T-helper 2 cell treated with Interferon-gamma antibody and Interleukin-4, amounts not matched to agents 5 μg/mL and 100 μg/mL, for 36 hours (primary cell): ENCODE measurements at regions not wholly inside any gene's neighbourhood (a gene's known extent, or its start where the extent isn't known, plus 50 kb on each side); places are given as distances from the start of the nearest gene placed in this dataset.
"Not testable (repeated sequence)": the region's sequence is repeated elsewhere in the genome, so short reads cannot be mapped to it uniquely, and the experiment has no call there.

ENCODE experiments used
- DNase-seq: peaks from one replicate; pipeline ENCODE4 v3.0.0; 2021; ENCODE audit warnings: low spot score
- H3K27ac Mint-ChIP-seq: one replicate; pipeline ENCODE4 v1.8.0; 2021; ENCODE audit warnings: mild to moderate bottlenecking, mixed read lengths
- H3K27me3 Mint-ChIP-seq: one replicate; pipeline ENCODE4 v1.8.0; 2021; ENCODE audit warnings: low read depth, mixed read lengths
- H3K36me3 Mint-ChIP-seq: one replicate; pipeline ENCODE4 v1.8.0; 2021; ENCODE audit warnings: low read depth, mixed read lengths
- H3K4me1 Mint-ChIP-seq: one replicate; pipeline ENCODE4 v1.8.0; 2021; ENCODE audit warnings: low read depth, mixed read lengths
- H3K4me3 Mint-ChIP-seq: one replicate; pipeline ENCODE4 v1.8.0; 2022; ENCODE audit warnings: mild to moderate bottlenecking, moderate library complexity, mixed read lengths
- H3K9me3 Mint-ChIP-seq: one replicate; pipeline ENCODE4 v1.8.0; 2021; ENCODE audit warnings: mixed read lengths

DNA sequence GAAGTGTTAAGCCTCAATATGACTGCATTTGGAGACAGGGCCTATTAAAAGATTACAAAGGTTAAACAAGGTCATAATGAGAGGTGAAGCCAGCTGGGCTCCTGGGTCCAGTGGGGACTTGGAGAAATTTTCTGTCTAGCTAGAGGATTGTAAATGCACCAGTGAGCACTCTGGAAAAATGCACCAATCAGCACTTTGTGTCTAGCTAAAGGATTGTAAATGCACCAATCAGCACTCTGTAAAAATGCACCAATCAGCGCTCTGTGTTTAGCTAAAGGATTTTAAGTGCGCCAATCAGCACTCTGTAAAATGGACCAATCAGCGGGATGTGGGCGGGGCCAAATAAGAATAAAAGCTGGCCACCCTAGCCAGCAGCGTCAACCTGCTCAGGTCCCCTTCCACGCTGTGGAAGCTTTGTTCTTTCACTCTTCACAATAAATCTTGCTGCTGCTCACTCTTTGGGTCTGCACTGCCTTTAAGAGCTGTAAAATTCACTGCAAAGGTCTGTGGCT, 150.3 kb downstream of the MRPS30 start:
- not testable (repeated sequence) for DNase-seq, H3K36me3 Mint-ChIP-seq, H3K27ac Mint-ChIP-seq, H3K4me1 Mint-ChIP-seq, H3K4me3 Mint-ChIP-seq, H3K27me3 Mint-ChIP-seq
- peaks cover 11% of the 10 kb centered on the region for H3K9me3 Mint-ChIP-seq

DNA sequence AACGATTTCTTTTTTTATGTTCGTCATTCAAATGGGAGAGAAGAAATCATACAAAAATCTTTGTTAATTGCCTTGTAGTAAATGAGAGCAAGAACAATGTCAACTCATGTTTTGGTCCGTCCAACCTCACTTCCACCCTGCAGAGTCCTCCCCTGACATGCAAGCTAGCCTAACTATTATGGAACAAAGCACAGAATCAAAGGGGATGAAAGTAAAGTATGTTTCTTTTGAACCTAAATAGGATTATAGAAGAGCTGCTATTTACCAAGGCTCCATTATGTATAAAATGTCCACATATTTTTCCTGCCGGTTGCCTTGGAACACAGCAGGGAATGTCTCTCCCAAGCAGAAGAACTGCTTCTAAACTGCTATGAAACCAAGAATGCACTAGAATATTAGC, 161.1 kb downstream of the MRPS30 start:
- peaks cover 4% of the 10 kb centered on the region for H3K9me3 Mint-ChIP-seq
- H3K27me3 Mint-ChIP-seq = no peaks in the 10 kb centered on the region
- H3K27ac Mint-ChIP-seq = no peak overlapping the region
- no peak overlapping the region for H3K4me3 Mint-ChIP-seq
- DNase-seq = no peak
- no peaks in the 10 kb centered on the region for H3K36me3 Mint-ChIP-seq
- no peaks in the 10 kb centered on the region for H3K4me1 Mint-ChIP-seq

GRCh38 chr5:44970963-44971362, 162.2 kb downstream of the MRPS30 start:
- H3K27me3 Mint-ChIP-seq, H3K27ac Mint-ChIP-seq, DNase-seq, H3K4me1 Mint-ChIP-seq, H3K9me3 Mint-ChIP-seq, H3K4me3 Mint-ChIP-seq, H3K36me3 Mint-ChIP-seq: not testable (repeated sequence)

DNA sequence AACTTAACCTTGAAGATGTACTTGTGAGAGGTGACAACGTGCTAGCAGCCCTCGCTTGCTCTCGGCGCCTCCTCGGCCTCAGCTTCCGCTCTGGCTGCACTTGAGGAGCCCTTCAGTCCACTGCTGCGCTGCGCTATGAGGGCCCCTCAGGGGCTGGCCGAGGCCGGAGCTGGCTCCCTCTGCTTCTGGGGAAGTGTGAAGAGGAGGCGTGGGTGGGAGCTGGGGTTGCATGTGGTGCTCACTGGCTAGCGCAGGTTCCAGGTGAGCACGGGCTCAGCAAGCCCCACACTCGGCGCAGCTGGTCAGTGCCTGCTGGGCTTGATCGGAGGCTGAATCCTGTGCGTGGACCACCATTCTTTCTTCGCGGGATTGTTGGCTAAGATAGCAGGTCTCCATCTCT, 166.1 kb downstream of the MRPS30 start:
- DNase-seq = no peak
- no peak overlapping the region for H3K4me3 Mint-ChIP-seq
- H3K4me1 Mint-ChIP-seq = no peaks in the 10 kb centered on the region
- H3K36me3 Mint-ChIP-seq = no peaks in the 10 kb centered on the region
- no peaks in the 10 kb centered on the region for H3K27me3 Mint-ChIP-seq
- peaks cover 25% of the 10 kb centered on the region for H3K9me3 Mint-ChIP-seq
- H3K27ac Mint-ChIP-seq = no peak overlapping the region

DNA sequence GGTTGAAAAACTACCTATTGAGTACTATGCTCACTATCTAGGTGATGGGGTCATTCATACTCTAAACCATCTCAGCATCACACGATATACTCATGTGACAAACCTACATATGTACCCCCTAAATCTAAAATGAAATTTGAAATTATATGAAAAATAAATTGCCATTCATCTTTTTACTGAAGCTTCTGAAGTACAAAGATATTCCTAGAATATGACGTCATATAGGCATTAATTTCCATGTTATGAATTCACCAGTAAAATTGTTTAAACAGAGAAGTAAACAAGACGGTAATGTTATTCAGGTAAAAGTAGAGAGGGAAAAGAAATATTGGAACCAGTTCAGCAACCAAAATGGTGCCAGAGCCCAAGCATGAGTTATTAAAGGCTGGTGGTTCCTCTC, 173.0 kb downstream of the MRPS30 start:
- H3K4me1 Mint-ChIP-seq = no peaks in the 10 kb centered on the region
- no peaks in the 10 kb centered on the region for H3K36me3 Mint-ChIP-seq
- H3K4me3 Mint-ChIP-seq = no peak overlapping the region
- no peak overlapping the region for H3K27ac Mint-ChIP-seq
- H3K9me3 Mint-ChIP-seq = peaks cover 68% of the 10 kb centered on the region
- no peak for DNase-seq
- H3K27me3 Mint-ChIP-seq = no peaks in the 10 kb centered on the region

- Mint-ChIP-seq H3K27ac (no peak overlapping the region), H3K4me3 (no peak overlapping the region), H3K9me3 (peaks cover 65% of the 10 kb centered on the region), H3K36me3 (no peaks in the 10 kb centered on the region), H3K27me3 (no peaks in the 10 kb centered on the region), H3K4me1 (no peaks in the 10 kb centered on the region)
- no peak for DNase-seq
Observed at GRCh38 chr5:44983006-44983405, 174.3 kb downstream of the MRPS30 start.

GRCh38 chr5:44987026-44987425, 178.3 kb downstream of the MRPS30 start:
- Mint-ChIP-seq H3K4me3 (no peak overlapping the region), H3K27me3 (no peaks in the 10 kb centered on the region), H3K9me3 (peaks cover 61% of the 10 kb centered on the region), H3K36me3 (no peaks in the 10 kb centered on the region), H3K27ac (no peak overlapping the region), H3K4me1 (no peaks in the 10 kb centered on the region)
- DNase-seq = no peak

- Mint-ChIP-seq H3K27me3 (no peaks in the 10 kb centered on the region), H3K36me3 (no peaks in the 10 kb centered on the region), H3K4me1 (no peaks in the 10 kb centered on the region), H3K9me3 (peaks cover 33% of the 10 kb centered on the region), H3K27ac (no peak overlapping the region), H3K4me3 (no peak overlapping the region)
- DNase-seq = no peak
Observed at GRCh38 chr5:44991693-44992092, 182.9 kb downstream of the MRPS30 start.

DNA sequence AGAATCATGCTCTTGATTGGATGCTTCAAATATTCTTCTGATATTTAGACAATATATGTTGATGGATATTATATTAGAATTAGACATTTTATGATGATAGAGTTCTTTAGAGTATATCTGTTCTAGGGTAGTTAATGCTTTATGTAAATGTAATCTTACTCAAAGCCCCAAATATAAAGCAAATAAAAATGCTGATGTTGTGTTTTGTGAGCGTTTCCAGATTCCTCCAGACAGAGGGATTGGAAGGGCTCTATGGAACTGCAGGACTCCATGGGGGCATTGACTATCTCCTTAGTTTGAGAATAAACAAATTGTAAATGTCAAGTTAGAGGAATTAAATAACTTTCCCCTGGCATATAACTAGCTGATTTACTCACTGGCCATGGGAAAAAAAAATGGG, 184.5 kb downstream of the MRPS30 start:
- no peaks in the 10 kb centered on the region for H3K36me3 Mint-ChIP-seq
- H3K27ac Mint-ChIP-seq = no peak overlapping the region
- H3K4me1 Mint-ChIP-seq = no peaks in the 10 kb centered on the region
- no peak overlapping the region for H3K4me3 Mint-ChIP-seq
- DNase-seq = no peak
- H3K27me3 Mint-ChIP-seq = no peaks in the 10 kb centered on the region
- H3K9me3 Mint-ChIP-seq = peaks cover 30% of the 10 kb centered on the region

GRCh38 chr5:44997506-44997905, 188.8 kb downstream of the MRPS30 start:
- Mint-ChIP-seq H3K9me3 (peaks cover 3% of the 10 kb centered on the region), H3K27ac (no peak overlapping the region), H3K36me3 (no peaks in the 10 kb centered on the region), H3K4me1 (no peaks in the 10 kb centered on the region), H3K27me3 (no peaks in the 10 kb centered on the region), H3K4me3 (no peak overlapping the region)
- no peak for DNase-seq

DNA sequence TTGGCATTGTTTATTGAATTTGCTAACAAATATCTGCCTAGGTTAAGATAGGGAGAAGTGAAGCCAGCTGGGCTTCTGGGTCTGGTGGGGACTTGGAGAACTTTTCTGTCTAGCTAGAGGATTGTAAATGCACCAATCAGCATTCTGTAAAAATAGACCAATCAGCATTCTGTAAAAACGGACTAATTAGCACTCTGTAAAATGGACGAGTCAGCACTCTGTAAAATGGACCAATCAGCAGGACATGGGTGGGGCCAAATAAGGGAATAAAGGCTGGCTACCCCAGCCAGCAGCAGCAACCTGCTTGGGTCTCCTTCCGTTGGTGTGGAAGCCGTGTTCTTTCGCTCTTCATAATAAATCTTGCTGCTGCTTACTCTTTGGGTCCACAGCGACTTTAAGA, 198.4 kb downstream of the MRPS30 start:
- not testable (repeated sequence) for H3K4me3 Mint-ChIP-seq, H3K9me3 Mint-ChIP-seq, H3K27me3 Mint-ChIP-seq, H3K4me1 Mint-ChIP-seq, DNase-seq, H3K36me3 Mint-ChIP-seq, H3K27ac Mint-ChIP-seq

DNA sequence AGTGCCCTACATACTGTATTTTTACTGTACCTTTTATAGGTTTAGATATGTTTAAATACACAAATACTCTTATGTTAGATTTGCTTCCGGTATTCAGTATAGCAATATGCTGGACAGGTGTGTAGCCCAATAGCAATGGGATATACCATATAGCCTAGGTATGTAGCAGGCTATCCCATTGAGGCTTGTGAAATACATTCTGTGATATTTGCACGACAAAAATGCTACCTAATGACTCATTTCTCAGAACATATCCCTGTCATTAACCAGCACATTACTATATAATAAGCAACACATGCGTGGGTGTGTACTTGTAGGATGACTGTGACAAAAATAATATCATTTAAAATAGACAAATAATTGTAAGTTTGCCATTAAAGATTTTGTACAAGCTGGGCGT, 208.8 kb downstream of the MRPS30 start:
- DNase-seq = no peak
- H3K27me3 Mint-ChIP-seq = no peaks in the 10 kb centered on the region
- peaks cover 12% of the 10 kb centered on the region for H3K9me3 Mint-ChIP-seq
- H3K36me3 Mint-ChIP-seq = no peaks in the 10 kb centered on the region
- H3K4me1 Mint-ChIP-seq = no peaks in the 10 kb centered on the region
- no peak overlapping the region for H3K4me3 Mint-ChIP-seq
- H3K27ac Mint-ChIP-seq = no peak overlapping the region

DNA sequence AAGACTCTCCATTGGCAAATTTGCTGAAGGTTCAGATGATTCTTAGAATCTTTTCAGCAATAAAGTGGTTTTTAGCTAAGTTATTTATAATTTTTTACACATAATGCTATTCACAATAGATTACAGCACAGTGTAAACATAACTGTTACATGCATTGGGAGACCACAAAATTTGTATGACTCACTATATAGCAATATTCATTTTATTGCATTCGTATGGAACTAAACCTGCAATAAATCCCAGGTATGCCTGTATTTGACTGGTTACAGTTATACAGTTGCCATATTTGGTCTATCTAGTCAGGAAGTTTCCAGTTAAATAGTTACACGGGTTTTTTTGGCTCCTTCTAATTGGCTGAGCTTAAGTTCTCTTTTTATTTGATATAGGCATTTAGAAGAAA, 220.8 kb downstream of the MRPS30 start:
- H3K4me1 Mint-ChIP-seq = no peaks in the 10 kb centered on the region

DNA sequence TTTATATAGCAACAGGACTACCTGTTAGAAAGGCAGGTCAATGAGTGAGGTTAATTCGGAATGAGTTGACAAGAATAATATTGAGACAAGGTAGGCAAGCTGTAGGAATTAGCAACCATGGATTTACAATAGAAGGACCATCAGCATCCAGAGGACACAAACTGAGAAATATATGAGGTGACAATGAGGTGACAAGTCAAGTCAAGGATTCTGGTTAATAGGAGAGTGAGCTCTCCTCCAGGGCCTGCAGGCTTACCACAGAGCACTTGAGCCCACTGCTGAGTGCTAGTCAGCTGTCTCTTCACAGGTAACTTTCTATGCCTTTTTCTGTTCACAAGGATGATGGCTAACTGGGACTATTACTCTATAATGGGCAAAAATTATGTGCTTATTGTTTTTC, 227.2 kb downstream of the MRPS30 start:
- H3K27me3 Mint-ChIP-seq = no peaks in the 10 kb centered on the region
- H3K4me1 Mint-ChIP-seq = no peaks in the 10 kb centered on the region

More for the DNA sequence above, 220.8 kb downstream of the MRPS30 start:
- Mint-ChIP-seq H3K27me3 (no peaks in the 10 kb centered on the region), H3K36me3 (no peaks in the 10 kb centered on the region), H3K9me3 (peaks cover 8% of the 10 kb centered on the region), H3K4me3 (no peak overlapping the region), H3K27ac (no peak overlapping the region)
- DNase-seq = no peak

GRCh38 chr5:45037927-45038326, 229.2 kb downstream of the MRPS30 start:
- Mint-ChIP-seq H3K27me3 (no peaks in the 10 kb centered on the region), H3K4me1 (no peaks in the 10 kb centered on the region), H3K27ac (no peak overlapping the region), H3K4me3 (no peak overlapping the region), H3K9me3 (no peaks in the 10 kb centered on the region), H3K36me3 (no peaks in the 10 kb centered on the region)
- no peak for DNase-seq

More for the DNA sequence above, 227.2 kb downstream of the MRPS30 start:
- H3K36me3 Mint-ChIP-seq = no peaks in the 10 kb centered on the region
- H3K9me3 Mint-ChIP-seq = no peaks in the 10 kb centered on the region
- H3K27ac Mint-ChIP-seq = no peak overlapping the region
- DNase-seq = no peak
- no peak overlapping the region for H3K4me3 Mint-ChIP-seq
